Suprapubic skin (tissue), 4 donors: ENCODE measurements at regions not wholly inside any gene's neighbourhood (a gene's known extent, or its start where the extent isn't known, plus 50 kb on each side); places are given as distances from the start of the nearest gene placed in this dataset.

Source experiments
- DNase-seq, 2 donors: peaks; one replicate each; pipeline ENCODE4 v3.0.0-alpha.2; 2019; ENCODE audit warnings: low spot score in 2 of 2
- H3K27ac ChIP-seq: fragments of 200-600 bp; sonication (generic); one replicate; pipeline ENCODE4 v1.5.1; 2019
- H3K27me3 ChIP-seq: fragments of 200-600 bp; sonication (generic); one replicate; pipeline ENCODE4 v1.5.1; 2019
- H3K36me3 ChIP-seq: fragments of 200-600 bp; sonication (generic); one replicate; pipeline ENCODE4 v1.5.1; 2019
- H3K4me1 ChIP-seq: fragments of 200-600 bp; sonication (generic); one replicate; pipeline ENCODE4 v1.5.1; 2019
- H3K4me3 ChIP-seq: fragments of 200-600 bp; sonication (generic); one replicate; pipeline ENCODE4 v1.5.1; 2019; ENCODE audit warnings: mild to moderate bottlenecking
- H3K9me3 ChIP-seq: fragments of 200-600 bp; sonication (generic); one replicate; pipeline ENCODE4 v1.5.1; 2019
- CTCF ChIP-seq, 2 donors: fragments of 200-600 bp in 1 of 2; fragments of 450-650 bp in 1 of 2; sonication (generic) in 1 of 2; IDR thresholded peaks; one replicate each; pipeline ENCODE4 v1.5.1; 2016 to 2019; ENCODE audit warnings: antibody characterized with exemption in 2 of 2, mild to moderate bottlenecking in 1 of 2, moderate library complexity in 1 of 2
- EP300 ChIP-seq: sonication (generic); formaldehyde crosslinking; IDR thresholded peaks from one replicate; pipeline ENCODE4 v1.6.1; 2017; ENCODE audit warnings: antibody characterized with exemption
- POLR2A ChIP-seq, 2 donors: fragments of 450-650 bp; IDR thresholded peaks; one replicate each; pipeline ENCODE4 v1.6.1; 2017; ENCODE audit warnings: antibody characterized with exemption in 2 of 2, mild to moderate bottlenecking in 2 of 2, moderate library complexity in 2 of 2
- POLR2AphosphoS5 ChIP-seq, 3 donors: sonication (generic); formaldehyde crosslinking; IDR thresholded peaks; one replicate each; pipeline ENCODE4 v1.6.1; 2017; ENCODE audit warnings: antibody characterized with exemption in 3 of 3
- WGBS: methylation state at CpG from one replicate; pipeline ENCODE4 v1.1.5; 2018; 5-methylcytosine and 5-hydroxymethylcytosine counted together

GRCh38 chr18:78518805-78519204 is 460.8 kb upstream of the SALL3 start:
- Histone ChIP-seq H3K9me3 (no peaks in the 10 kb centered on the region), H3K27ac (no peak overlapping the region), H3K4me1 (no peaks in the 10 kb centered on the region), H3K27me3 (peaks cover 5% of the 10 kb centered on the region), H3K36me3 (no peaks in the 10 kb centered on the region), H3K4me3 (no peak overlapping the region)
- TF ChIP-seq CTCF (IDR thresholded peaks at IDR 0.05) (no peak), EP300 (no peak), POLR2A (IDR thresholded peaks at IDR 0.05) (no peak), POLR2AphosphoS5 (IDR thresholded peaks at IDR 0.05) (no peak)
- 91% methylated on average over 25 of the region's 25 CpGs for WGBS
- peak in 1 of 2 donors; percentile 50 for DNase-seq

DNA sequence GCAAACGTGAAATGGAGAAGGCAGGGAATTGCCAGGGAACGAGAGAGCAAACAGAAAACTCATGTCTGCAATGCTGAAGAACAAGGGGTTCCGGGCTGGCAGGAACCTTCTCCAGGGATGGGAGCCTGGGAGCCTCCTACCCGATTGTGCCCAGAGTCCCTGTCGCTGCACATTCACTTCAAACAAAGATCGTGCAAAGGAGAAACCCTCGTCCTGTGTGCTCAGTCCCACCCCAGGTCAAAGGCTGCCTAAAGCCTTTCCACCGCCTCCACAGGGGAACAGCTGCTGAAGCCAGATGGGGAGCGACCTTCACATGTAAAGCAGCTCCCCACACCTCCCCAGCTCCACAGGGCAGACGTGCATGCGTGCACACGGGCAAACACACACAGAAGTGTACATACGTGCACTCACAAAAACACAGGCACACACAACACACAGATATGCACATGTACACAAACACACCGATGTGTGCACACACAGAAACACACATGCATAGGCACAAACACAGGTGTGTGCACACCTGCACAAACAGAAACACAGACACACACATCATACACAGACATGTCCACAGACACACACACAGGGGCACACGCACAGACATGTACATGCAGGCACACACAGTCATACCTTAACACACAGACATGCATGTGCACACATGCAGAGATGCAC is 460.1 kb upstream of the SALL3 start:
- H3K4me1 ChIP-seq, result no peaks in the 10 kb centered on the region
- H3K27me3 ChIP-seq, result peaks cover 5% of the 10 kb centered on the region
- TF ChIP-seq POLR2A (IDR thresholded peaks at IDR 0.05) (no peak), POLR2AphosphoS5 (IDR thresholded peaks at IDR 0.05) (no peak), CTCF (IDR thresholded peaks at IDR 0.05) (no peak), EP300 (no peak)
- H3K27ac ChIP-seq, result no peak overlapping the region
- no peak overlapping the region for H3K4me3 ChIP-seq
- H3K36me3 ChIP-seq, result no peaks in the 10 kb centered on the region
- 88% methylated on average over 15 of the region's 15 CpGs for WGBS
- no peaks in the 10 kb centered on the region for H3K9me3 ChIP-seq
- DNase-seq, result peak in 1 of 2 donors; percentile 44

DNA sequence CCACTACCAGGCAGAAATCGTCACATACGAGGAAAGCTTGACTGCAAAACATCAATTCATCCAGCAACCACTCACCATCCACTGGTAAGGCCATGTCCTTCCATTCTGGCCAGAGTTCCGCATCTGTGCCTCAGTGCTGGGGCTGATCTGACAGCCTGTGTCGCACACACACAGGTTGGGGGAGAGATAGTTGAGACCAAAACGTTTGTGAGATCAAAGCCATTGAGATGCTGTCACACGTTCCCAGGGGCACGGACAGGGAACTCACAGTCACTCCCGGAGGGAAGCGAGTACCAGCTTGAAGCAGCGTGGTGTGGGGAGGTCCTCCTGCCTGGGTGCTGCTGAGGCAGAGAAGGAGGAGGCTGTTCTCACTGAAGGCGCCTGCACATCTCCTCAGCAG is 458.5 kb upstream of the SALL3 start:
- no peak for TF ChIP-seq POLR2AphosphoS5 (IDR thresholded peaks at IDR 0.05)
- no peak for TF ChIP-seq EP300
- no peak for TF ChIP-seq CTCF (IDR thresholded peaks at IDR 0.05)
- TF ChIP-seq POLR2A (IDR thresholded peaks at IDR 0.05), result no peak
- 78% methylated on average over 6 of the region's 11 CpGs for WGBS
- H3K4me3 ChIP-seq, result no peak overlapping the region
- H3K9me3 ChIP-seq, result no peaks in the 10 kb centered on the region
- H3K36me3 ChIP-seq, result no peaks in the 10 kb centered on the region
- H3K27me3 ChIP-seq, result peaks cover 5% of the 10 kb centered on the region
- H3K4me1 ChIP-seq, result no peaks in the 10 kb centered on the region
- H3K27ac ChIP-seq, result no peak overlapping the region
- DNase-seq, result no peak

DNA sequence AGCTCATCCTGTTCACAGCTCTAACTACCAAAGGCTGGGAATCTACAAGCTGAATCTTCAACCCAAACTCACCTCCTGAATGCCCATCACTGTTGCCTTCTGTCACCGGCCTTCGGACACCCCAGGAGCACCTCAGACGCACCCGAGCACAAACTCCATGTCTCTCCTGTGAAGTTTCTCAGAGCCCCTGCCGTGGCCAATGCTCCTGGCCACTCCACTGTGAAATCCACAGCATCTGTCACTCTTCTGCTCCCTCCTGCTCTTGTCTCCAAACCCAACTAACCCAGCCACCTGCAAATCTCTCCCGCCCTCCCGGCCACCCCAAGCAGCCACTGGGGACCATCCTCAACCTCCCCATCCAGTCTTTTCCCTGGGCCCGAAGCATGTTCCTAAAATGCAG is 457.9 kb upstream of the SALL3 start:
- H3K4me3 ChIP-seq, result no peak overlapping the region
- peaks cover 5% of the 10 kb centered on the region for H3K27me3 ChIP-seq
- no peaks in the 10 kb centered on the region for H3K9me3 ChIP-seq
- WGBS, result 89% methylated on average over 8 of the region's 8 CpGs
- TF ChIP-seq POLR2AphosphoS5 (IDR thresholded peaks at IDR 0.05) (no peak), CTCF (IDR thresholded peaks at IDR 0.05) (no peak), EP300 (no peak), POLR2A (IDR thresholded peaks at IDR 0.05) (no peak)
- H3K27ac ChIP-seq, result no peak overlapping the region
- no peaks in the 10 kb centered on the region for H3K36me3 ChIP-seq
- DNase-seq, result no peak
- H3K4me1 ChIP-seq, result no peaks in the 10 kb centered on the region

DNA sequence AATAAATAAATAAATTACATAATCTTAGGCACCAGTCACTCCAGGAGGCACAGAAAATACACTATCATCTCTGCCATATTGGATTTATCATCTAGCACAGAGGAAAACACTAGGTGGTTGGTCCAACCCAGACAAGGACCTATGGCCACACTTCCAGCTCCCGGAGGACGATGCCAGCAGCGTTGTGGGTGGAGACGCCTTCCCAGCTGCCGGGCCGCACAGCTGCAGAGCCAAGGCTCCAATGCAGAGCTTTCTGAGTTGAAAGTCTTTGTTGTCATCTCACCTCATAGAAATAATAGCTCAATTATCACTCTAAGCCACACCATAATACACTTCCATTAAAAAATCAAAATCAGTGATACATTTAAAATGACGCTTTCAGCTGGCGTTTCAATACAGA is 457.1 kb upstream of the SALL3 start:
- peak in 1 of 2 donors; percentile 44 for DNase-seq
- TF ChIP-seq CTCF (IDR thresholded peaks at IDR 0.05), result no peak
- TF ChIP-seq POLR2A (IDR thresholded peaks at IDR 0.05), result no peak
- TF ChIP-seq EP300, result no peak
- no peak for TF ChIP-seq POLR2AphosphoS5 (IDR thresholded peaks at IDR 0.05)
- Histone ChIP-seq H3K4me1 (no peaks in the 10 kb centered on the region), H3K36me3 (no peaks in the 10 kb centered on the region), H3K9me3 (no peaks in the 10 kb centered on the region), H3K27ac (no peak overlapping the region), H3K27me3 (peaks cover 5% of the 10 kb centered on the region), H3K4me3 (no peak overlapping the region)
- 93% methylated on average over 8 of the region's 8 CpGs for WGBS
